ENCODE measurements at regions not wholly inside any gene's neighbourhood (a gene's known extent, or its start where the extent isn't known, plus 50 kb on each side); places are given as distances from the start of the nearest gene placed in this dataset.
"Not testable (repeated sequence)": the region's sequence is repeated elsewhere in the genome, so short reads cannot be mapped to it uniquely, and the experiment has no call there.

DNA sequence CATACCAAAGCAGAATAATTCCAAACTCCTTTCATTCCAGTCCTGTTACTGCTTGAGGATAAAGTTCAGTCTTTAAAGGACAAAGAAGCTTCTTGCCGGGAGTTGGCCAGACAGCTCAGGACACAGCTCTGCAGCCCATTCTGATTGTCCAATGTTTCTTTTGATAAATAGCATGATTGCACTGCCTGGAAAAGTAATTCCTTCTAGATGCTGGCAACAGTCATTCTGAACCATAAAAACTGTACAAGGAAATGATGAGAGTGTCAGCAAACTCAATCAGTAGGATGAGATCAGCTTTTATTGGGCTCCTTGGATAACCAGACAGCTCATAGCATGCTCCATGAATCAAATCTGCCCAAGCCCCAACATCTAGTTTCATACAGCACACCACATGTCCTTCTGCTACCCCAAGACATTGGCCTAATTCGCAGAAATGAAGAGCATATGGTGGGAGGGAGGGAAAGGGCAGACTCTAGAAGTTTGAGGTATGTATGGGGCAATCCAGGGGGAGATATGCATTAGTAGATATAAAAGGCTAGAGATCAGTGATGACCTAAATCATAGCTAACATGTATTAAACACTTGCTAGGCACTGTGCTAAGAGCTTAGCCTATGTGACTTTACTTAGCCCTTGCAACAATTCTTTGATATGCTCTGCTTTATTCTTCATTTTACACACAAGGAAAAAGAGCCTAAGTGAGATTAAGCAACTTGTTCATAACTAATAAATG is 219.9 kb upstream of the NREP start:
- DNase-seq (ENCODE audit: low spot score), result no peak

DNA sequence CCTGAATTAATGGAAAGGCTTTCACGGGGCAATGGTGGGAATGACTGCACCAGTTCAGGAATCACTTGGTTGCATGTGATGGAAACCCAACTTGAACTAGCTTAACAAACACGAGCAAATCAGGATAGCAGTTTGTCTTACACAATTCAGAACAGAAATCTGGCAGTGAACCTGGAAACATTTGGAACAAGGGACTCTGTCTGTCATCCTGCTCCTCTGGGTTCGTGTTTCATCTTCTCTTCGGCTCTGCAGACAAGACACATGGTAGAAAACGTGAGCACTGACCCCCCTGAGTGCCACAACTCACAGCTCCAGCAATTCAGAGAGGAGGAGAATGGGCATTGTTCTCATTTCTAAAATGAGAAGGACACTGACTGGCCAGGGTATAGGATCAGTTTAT is 218.1 kb upstream of the NREP start:
- no peak for DNase-seq (ENCODE audit: low spot score)

DNA sequence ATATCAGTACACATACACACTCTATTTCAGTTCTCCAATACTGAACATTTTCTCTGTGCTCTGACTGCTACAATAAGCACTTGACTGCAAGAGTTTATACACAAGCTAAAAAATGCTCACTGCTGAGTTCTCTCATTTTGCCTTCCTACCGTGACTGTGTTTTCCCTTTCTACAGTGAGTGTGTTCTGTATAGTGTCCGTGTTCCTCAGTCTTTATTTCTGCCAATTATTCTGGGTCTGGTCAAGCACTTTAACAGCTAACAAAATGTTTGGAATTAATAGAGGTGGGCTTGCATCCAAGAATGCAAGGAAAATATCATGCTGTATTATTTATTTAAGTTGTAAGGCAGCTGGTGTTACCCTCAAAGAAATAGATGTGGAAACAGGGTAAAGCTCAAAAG is 217.0 kb upstream of the NREP start:
- no peak for DNase-seq (ENCODE audit: low spot score)

DNA sequence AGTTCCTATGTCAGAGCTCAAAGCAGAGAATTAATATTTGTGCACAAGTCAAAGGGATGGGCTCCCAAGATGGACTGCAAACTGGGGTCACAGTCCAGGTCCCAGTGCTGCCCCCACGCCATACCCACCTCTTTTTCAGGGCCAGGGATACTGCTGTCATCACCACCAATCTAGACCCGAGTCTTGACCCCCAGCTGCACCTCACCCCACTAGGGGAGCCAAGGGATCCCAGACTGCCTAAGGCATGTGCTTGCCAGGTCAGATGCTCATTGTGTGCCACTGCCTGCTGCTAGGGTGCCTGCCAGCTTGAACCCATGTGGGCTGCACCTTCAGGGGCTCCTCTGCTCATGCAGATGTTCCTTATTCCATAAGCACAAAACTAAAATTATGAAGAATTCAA is 215.6 kb upstream of the NREP start:
- no peak for DNase-seq (ENCODE audit: low spot score)

DNA sequence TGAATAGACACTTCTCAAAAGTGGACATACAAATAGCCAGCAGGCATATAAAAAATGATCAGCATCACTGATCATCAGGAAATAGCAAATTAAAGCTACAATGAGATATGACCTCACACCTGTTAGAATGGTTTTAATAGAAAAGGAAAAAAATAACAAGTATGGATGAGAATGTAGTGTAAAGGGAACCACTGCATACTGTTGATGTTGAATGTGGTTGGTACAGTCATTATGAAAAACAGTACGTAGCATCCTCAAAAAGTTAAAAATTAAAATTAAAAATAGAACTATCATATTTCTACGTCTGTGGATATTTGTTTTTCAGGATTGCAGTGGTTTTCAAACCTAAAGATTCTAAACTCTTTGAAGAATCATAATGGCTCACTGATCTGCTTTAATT is 215.1 kb upstream of the NREP start:
- DNase-seq (ENCODE audit: low spot score), result no peak

DNA sequence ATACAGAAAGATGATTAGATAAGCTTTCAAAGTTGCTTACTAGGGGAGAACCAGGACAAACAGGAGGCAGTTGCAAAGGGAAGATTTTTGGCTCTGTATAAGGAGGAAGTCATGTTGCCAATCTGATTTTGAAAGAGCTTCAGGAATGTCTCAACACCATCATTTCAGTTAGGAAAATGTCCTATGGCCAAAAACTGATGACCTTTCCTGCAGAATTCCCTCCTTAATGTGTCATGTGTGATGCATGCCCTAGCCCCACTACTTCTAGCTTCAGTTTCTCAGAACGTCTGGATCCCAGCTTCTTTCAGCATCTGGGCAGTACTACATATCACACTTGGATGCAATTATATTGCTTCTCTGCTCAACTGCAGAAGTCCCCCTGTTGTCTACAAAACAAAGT is 211.5 kb upstream of the NREP start:
- DNase-seq (ENCODE audit: low spot score), result no peak

DNA sequence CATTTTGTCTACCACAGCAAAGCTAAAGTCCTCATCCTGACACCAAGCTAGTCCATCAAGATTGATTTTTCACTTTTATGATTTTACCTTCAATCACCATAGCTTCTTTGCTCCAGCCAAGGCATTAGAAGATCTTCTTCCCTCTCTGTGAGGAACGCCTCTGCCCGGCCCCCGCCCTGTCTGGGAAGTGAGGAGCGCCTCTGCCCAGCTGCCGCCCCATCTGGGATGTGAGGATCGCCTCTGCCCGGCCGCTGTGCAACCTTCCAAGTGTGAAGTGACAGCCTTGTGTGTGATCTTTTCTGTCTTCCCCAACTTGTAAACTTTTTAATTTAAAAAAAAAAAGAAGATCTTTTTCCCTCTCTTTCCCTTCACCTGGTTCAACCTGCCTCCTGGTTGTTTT is 210.5 kb upstream of the NREP start:
- DNase-seq (ENCODE audit: low spot score), result no peak

DNA sequence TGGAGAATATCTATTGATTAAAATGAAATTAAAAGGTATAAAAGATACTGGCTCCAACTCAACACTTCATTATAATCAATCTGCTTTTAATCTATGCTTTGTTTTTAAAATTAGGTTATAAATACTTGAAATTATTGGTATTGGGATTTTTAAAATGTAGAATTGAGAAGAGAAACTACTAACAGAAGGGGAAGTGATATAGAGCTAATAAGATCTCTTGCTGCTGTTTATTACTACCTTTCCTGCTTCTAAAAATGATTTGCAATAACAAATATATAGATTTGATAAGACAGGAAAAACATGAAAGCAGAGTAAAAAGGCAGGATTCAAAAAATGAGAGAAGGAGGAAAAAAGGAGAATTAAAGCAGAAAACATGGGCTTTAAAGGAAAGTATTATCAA is 209.3 kb upstream of the NREP start:
- no peak for DNase-seq (ENCODE audit: low spot score)

DNA sequence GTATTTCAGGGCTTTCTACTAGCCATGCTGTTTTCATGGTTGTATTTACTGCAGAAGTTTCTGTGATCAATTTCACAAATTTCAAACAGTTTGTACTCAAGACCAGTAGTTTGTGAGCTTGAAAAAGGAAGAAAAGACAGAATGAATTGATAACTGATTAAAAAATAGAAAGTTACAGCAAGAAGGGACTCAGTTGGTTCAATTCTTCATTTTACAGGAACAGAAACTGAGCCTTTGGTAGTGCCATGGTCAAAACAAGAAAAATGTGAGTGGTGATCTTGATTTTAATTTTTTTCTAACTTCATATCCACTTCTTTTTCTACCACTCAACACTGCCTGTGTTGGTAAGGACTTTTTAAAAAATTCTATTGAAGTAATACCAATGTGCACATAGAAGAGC is 206.6 kb upstream of the NREP start:
- no peak for DNase-seq (ENCODE audit: low spot score)

DNA sequence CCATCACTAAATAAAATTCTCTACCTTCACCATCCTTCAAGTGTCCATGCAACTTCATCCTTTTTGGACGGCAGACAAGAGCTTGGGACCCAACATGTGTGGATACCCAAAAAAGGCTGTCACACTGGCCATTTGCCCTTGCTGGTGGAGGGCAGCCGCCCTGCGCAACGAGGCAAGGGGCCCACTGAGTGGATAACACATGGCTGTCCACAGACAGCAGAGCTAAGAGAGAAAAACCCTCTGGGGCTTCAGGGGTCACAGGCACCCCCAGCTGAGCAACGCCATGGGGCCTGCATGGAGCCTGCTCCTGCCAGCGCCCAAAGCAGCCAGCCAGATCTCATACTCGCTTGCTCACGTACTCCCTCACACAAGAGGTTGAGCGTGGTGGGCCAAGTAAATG is 205.9 kb upstream of the NREP start:
- no peak for DNase-seq (ENCODE audit: low spot score)

DNA sequence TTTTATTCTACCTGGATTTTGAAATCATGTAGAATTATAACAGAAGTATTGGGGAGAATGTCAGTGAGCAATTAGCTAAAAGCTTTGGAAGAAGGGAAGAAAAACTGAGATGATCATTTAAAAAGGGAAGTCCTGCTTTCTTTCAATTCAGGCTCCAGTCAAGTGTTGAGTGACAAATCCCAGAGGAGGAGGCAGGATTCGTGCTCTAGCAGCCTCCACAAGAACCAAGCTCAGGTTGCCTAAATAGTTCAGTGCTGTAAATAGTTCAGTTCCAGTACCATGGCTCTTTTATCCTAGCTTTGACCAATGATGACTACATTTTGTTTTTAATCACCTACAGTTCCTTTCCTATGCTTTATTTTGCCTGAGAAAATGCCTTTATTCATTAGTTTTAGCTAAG is 204.9 kb upstream of the NREP start:
- DNase-seq (ENCODE audit: low spot score), result no peak

DNA sequence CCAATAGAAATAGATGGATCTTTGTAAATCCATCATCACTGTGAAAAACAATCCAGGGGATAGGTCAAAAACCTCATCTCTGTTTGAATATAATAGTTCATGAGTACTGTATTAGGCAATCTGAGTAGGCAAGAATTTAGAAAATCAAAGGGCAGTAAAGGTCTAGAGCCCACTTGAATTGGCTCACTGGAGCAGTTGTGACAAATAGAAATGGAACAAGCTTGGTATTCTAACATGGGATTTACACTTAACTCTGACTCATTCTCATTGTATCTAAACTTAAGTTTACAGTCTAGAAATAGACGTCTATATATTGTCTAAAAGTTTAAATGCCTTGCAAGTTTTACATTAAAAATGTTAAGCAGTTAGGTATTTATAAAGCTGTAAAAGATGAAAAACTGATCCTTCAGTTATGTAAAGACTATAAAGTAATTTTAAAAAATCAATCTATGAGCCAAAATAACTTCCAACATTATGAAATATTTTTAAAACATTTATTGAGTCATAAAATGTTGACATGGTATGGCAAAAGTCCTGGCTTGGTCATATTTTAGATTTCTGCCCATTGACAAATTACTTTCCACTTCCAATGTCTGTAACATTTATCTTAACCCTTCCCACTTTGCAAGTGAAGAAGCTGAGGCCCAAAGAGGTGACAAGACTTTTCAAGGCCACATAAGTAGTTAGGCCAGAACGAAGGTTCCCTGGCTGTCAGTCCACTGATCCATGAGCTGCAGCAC is 203.7 kb upstream of the NREP start:
- no peak for DNase-seq (ENCODE audit: low spot score)

DNA sequence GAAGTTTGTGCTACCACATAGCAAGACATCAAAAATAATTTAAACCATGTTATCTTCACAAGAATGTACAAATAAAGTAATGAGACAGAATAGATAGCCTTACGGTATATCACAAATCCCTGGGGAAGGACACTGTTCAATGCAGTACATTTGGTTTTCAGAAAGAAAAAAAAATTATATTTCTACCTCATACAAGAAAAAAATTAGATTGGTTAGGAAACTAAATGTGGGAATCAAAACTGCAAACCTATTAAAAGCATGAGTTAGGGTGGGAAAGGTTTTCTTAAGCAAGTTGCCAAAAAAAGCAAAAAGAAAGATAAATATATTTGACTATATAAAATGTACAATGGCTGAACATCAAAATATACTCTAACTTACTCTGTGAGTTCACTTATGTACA is 201.9 kb upstream of the NREP start:
- DNase-seq (ENCODE audit: low spot score), result no peak

DNA sequence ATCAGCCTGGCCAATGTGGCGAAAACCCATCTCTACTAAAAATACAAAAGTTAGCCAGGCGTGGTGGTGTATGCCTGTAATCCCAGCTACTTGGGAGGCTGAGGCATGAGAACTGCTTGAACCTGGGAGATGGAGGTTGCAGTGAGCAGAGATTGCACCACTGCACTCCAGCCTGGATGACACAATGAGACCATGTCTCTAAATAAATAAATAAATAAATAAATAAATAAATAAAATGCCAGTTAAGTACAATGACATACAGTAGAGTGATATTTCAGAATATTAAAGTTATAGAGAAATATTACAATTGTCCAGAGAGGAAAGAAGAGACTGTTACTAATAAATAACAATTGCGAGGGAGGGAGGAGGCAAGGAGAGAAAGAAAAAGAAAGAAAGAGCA is 199.8 kb upstream of the NREP start:
- not testable (repeated sequence) for DNase-seq (ENCODE audit: low spot score)

DNA sequence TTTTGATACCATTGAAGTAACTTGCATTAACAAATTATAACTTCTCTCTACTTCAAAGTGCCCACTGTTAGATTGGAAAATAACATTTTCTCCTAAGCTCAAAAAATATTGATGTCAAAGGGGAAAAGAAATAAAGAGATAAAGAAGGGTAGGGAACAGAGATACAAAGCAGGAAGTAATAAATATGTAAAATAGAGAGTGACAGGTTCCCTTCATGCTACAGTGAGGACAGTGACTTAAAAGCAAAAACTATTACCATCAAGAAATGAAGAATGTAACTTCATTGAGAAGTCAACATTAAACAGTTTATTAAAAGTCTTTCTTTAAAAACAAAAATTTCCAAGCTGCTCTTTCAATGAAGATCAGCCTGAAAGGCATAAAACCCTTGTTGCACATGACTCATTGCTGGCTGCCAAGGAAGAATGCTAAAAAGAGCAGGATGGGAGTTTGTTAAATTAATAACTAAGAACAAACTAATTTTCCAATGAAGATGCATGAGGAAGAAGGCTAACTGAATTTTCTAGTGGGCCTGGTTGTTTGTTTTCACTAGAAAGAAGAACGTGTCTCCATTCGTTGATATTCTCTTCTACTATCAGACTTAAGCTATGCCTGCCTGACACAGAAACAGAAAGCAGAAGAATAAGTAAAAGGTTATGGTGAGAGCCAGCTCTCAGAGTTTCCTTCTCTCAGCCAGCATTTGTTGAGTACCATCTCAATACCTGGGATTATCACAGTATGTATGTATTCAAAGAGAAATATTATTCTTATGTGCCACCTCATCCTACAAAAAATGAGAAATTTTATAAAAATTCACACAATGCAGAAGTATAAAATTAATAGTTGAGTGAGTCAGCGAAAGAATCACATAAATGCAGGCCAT is 197.8 kb upstream of the NREP start:
- no peak for DNase-seq (ENCODE audit: low spot score)

DNA sequence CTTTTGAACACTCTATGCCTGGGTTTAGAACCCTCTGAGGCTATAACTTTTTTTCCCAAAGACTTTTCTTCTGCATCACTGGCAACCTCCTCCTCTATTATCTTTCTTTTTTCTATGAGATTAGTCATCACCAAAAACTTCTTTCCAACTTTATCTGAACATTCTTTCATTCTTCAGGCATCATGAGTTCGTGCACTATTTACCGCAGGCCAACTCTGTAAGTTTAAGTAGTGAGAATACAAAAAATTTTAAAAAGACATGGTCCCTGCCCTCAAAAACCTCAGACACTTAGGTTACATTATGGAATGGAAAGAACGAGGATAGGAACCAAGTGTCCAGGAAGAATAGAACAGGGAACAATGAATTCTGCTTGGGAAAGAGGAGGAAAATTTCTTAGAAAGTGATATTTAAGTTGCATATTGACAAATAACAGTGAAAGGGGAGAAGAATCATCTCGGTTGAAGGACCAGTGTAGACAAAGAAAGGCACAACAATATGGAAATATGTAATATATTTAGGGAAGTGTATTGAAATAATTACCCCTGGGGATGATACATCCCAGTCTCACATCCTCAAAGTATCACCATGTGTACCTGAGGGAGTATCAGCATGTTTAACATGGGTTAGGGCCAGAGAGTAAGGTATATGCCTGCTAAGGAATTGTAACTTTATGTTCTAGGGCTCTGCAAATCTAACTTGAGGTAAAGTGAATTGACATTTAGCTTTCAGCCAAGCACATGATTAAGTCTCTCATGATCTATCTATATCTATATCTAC is 196.5 kb upstream of the NREP start:
- no peak for DNase-seq (ENCODE audit: low spot score)

DNA sequence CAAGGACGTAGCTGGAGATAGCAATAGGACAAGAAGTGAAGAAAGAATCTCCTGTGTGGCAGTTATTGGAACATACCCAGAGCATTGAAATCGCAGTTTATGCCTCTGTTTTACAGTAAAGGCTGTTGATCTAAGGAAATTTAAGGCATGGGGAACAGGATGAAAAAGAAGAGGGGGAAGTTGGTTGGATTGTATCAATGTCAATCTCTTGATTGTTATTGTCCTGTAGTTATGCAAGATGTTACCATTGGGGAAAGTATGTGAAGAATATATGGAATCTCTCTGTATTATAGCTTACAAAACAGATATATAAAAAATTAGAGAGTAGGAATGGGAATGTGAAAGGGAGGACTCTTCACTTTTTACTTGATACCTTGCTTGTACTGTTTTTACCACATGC is 195.6 kb upstream of the NREP start:
- no peak for DNase-seq (ENCODE audit: low spot score)

DNA sequence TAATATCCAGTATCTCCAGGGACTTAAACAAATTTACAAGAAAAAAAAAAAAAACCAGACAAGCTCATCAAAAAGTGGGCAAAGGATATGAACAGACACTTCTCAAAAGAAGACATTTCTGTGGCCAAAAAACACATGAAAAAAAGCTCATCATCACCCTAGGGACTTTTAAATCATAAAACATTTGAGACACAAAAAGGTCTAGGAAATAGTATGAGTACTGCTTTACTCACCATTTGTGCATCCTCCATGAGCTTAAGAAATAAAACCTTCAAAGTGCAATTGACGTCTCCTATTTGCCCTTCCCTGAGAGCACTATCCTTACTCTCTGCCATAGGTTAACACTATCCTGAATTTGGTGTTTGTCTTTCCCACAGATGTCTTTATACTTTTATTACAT is 193.7 kb upstream of the NREP start:
- DNase-seq (ENCODE audit: low spot score), result no peak

DNA sequence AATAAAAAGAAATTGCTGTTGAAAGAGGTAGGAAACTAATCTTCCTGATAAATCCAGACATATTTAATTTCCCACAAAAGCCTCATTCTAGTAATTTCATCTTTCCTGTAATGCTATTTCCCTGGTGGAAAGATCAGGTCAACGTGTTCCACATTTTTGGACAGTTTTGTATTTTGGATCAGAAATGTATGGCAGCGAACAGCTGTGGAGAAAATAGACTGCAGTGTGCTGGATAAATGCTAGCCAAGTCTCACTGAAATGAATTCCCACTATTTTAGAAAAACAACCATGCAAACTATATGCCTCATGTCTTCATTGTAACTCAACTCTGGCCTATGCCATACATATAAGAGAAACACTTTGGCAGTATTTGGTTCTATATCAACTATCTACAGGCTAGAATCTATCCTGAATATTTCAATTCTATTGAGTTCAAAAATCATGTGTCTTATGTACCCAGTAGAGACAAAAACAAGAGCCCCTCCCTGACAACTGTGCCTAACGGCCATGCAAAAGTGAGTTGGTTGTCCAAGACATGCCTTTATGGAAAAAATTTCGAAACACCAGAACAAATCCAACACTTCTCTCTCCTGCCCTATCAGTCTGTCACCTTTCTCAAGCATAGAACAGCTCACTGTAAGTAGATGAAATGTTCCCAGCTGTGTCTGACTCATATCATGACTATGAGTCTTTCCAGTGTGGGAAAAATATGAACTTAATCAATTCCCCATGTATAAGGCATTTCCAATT is 191.3 kb upstream of the NREP start:
- no peak for DNase-seq (ENCODE audit: low spot score)

DNA sequence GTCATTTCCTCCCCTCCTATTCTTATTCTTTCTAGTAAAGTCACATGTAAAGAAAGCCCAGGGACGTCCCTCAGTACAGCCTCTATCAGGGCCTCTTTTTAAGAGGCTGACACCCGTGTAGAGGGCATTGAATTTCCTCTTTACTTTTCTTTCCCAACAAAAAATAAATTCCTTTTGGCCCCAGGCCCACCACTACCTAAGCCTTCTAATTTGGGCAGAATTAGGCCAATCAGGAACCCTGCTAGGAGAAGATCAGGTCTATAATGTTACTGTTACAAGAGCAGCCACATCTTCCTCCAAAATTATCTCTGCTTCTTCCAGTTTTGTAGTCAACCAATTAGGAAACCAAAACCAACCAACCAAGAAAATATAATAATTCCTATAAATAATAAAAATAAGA is 189.6 kb upstream of the NREP start:
- no peak for DNase-seq (ENCODE audit: low spot score)

DNA sequence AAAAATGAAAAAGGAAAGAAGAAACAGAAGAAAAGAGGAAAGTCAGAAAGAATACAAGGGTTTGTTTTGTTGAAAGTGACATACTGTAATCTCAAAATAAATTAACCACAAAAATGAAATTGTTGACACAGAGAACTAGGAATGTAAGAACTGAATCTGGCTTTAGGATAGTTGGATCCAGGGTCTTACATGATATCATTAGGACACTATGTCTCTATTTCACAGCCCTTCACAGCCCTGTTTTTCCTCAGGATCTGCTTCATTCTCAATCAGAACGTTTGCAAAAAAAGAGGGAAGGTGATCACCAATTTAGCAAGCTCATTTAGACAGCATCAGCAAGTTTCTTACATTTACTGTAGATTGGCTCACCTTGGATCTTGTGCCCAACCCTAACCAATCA is 188.5 kb upstream of the NREP start:
- no peak for DNase-seq (ENCODE audit: low spot score)

Data from ecto neural progenitor cell (in vitro differentiated cells).